T-helper 2 cell treated with Interferon-gamma antibody and Interleukin-4, amounts not matched to agents 100 ng/mL and 5 ng/mL, for 36 hours (primary cell): ENCODE measurements at regions not wholly inside any gene's neighbourhood (a gene's known extent, or its start where the extent isn't known, plus 50 kb on each side); places are given as distances from the start of the nearest gene placed in this dataset.
"Not testable (repeated sequence)": the region's sequence is repeated elsewhere in the genome, so short reads cannot be mapped to it uniquely, and the experiment has no call there.

Experiments
- intact Hi-C: fragments of 100-400 bp; cut with micrococcal nuclease; formaldehyde crosslinking; loops from one replicate; pipeline ENCODE4 v1.15.1; 2023

DNA sequence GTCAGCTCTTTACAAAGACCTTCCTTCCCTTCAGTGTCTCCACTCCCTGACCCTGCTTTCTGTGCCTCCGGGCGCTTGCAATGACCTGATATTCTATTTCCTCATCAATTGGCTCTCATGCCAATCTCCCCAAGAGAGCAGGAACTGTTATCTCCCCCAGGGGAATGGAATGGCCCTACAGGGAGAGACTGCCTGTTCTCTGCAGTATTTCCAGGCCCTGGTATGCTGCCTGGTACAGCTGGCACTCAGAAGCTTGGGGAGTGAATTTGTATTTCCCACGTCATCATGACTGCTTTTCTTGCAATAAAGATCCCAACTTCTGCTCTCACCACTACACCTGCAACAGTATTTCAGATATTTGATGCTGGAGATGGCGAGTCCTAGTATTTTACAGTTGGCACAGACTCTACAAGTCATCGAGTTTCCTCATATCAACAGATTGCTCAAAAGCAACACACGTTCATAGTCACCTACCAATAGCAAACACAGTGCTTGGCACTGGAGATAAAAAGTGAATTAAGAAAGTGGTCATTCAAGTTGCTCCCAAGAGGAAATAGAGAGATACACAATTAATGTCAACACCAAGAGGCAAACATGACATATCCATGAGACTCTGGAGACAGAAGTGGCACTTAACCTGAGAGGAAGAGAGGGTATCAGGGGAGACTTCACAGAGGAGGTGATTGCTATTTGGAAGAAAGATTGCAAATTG lies 90.5 kb upstream of the EGFL6 start:
- intact Hi-C loops = no loop called here

DNA sequence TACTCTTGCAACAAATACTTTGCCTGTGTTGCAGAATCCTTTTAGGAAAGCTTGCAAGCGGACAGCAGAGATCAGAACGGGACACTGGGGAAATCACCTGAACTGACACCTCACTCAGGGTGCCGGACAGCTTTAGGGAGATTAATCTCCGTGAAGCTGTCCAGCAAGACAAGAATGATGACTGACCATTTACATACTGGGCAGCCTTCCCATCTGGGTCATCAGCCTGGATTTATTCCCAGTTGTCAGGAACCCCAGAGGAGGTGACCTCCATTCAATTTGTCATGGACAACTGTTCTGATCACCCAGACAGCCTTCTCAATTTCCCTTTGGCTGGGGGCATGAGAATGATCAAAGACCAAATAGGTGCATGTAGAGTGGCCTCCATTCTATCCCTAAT lies 93.0 kb upstream of the EGFL6 start:
- intact Hi-C loops = no loop called here

DNA sequence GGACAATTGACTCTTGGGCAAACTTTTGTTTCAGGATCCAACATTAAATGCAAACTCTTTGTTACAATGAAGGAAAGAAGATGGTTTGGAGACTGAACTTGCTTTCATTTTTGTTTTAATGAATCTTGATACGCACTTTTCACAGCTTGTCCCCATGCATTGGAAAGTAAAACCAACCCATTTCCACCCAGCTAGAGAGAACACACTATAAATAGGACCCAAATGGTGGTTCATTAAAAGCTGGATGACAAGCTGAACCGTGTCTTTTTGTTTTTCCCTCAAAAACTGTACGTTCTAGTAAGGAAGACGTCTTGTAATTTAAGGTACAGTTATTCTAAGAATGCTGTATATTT lies 95.3 kb upstream of the EGFL6 start:
- intact Hi-C loops = loop anchor here (5.0 kb wide), 1 partner anchor 382 kb away; no protein-coding TSS in a partner anchor

DNA sequence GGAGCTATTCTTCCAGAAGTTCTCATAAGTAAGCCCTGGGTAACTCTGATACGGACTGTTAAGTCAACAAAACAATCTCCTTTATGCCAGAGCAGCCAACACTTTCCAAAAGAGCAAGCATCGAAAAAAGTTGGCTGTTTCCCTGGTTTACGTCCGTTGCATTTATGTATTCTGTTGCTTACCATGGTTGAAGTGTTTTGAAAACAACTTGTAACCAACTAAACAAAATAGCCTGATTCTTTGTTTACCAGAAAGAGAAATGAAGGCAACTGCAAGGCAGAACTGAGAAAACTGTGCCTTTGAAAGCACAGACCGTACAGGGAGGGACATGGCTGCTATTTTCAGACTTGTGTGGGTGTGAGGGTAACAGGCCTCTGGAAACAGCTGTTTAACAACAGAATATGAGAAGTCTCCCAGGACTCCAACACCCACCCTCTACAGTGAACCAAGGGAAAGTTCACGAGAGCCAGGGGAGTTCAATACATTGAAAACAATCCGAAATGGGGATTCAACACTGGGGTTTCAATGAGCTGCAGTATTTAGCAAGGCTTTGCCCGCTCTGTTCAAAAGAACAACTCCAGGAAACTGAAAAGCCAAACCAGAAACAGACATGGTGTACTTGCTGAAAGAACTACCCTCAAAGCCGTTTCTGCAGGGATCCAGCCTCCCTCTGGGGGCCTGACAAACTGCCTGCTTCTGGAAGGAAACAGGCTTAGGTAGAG lies 95.8 kb upstream of the EGFL6 start:
- intact Hi-C loops = loop anchor here (5.0 kb wide), 1 partner anchor 381 kb away; no protein-coding TSS in a partner anchor

GRCh38 chrX:13472975-13473374 lies 96.4 kb upstream of the EGFL6 start:
- intact Hi-C loops = loop anchor here (5.0 kb wide), 1 partner anchor 381 kb away; no protein-coding TSS in a partner anchor

GRCh38 chrX:13471269-13471668 lies 98.1 kb upstream of the EGFL6 start:
- intact Hi-C loops = loop anchor here (5.0 kb wide), 1 partner anchor 379 kb away; no protein-coding TSS in a partner anchor

DNA sequence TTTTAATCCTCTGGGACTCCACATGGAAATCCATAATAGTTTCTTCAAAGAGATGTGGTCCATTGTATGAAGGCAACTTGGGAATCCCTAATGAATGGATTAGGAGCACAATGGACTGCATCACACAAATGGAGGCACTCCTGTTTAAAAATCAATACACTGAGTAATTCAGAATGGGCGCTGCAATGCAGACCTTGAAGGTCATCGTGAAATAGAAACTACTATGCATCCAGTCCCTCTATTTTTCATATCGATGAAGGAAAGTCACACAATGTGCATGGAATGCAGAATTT lies 98.8 kb upstream of the EGFL6 start:
- intact Hi-C loops = loop anchor here (5.0 kb wide), 1 partner anchor 378 kb away; no protein-coding TSS in a partner anchor

- intact Hi-C loops = loop anchor here (5.0 kb wide), 1 partner anchor 378 kb away; no protein-coding TSS in a partner anchor
Observed at GRCh38 chrX:13469963-13470684, 99.3 kb upstream of the EGFL6 start.

DNA sequence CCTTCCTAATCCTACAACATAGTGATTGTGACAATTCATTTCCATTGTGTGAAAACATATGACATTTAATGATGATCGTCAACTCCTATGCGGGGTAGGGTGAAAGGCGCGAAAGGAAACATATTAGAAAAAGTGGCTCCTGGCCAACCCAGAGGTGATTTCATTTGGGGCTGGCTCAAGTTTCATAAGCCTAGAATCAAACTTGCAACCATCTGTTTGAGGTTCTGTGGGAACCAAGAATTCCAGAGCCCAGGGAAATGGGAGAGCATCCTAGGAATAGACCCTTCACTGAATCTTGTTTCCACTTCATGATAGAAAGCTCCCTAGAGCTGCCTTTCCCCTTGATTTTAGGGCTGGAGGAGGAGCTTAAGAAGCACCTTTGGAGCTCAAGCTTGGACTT lies 101.3 kb upstream of the EGFL6 start:
- intact Hi-C loops = no loop called here

GRCh38 chrX:13467243-13467642 lies 102.2 kb upstream of the EGFL6 start:
- intact Hi-C loops = no loop called here

GRCh38 chrX:13464599-13465275 lies 104.7 kb upstream of the EGFL6 start:
- intact Hi-C loops = no loop called here

GRCh38 chrX:13463608-13464007 lies 105.8 kb upstream of the EGFL6 start:
- intact Hi-C loops = no loop called here

DNA sequence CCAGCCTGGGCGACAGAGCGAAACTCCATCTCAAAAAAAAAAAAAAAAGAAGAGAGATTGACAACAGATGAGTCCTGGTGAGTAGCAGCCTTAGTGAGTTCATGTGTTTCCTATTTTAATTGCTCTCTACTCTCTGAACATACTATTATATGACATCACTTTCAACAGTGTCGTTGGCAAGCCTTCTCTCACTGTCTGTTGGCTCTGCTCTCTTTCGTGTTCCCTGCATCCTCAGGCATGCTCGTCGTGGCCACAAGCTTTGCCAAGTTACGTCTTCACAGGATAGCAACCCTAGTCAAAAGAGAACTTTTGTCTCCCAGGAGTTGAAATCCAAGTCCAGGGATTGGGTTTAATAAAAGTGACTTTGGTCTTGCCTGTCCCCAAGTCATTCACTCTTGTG lies 117.1 kb upstream of the EGFL6 start:
- intact Hi-C loops = no loop called here

DNA sequence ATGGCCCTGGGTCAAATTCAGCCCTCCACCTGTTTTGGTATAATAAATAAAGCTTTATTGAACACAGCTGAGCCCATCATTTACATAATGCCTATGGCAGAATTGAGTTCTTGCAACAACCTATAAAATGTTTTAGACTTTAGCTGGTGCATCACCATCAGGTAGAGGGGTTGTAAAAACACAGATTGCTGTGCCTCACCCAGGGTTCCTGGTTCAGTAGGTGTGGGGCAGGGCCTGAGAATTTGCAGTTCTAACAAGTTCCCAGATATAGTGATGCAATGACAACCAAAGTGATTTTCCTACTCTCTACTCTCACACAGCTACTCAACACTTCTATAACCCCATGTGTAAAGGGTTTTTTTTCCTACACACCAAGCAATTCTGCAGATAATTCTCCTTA lies 120.0 kb upstream of the EGFL6 start:
- intact Hi-C loops = no loop called here

DNA sequence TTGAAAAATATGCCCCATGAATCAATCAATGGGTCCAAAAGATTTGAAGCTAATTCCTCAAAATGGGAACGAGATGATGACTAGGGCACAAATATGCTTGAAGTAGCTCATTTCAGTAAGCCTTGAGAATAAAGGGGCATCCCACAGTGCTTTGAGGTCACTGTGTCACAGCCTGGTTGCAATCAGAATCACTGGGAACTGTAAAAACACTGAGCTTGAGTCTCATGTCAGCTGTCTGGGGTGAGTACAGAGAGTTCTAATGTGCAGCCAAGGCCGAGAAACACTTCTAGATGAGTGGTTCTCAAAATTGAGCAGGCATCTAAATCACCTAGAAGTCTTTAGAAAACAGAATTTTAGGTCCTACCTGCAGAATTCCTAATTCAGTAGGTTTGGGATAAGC lies 120.5 kb upstream of the EGFL6 start:
- intact Hi-C loops = no loop called here

DNA sequence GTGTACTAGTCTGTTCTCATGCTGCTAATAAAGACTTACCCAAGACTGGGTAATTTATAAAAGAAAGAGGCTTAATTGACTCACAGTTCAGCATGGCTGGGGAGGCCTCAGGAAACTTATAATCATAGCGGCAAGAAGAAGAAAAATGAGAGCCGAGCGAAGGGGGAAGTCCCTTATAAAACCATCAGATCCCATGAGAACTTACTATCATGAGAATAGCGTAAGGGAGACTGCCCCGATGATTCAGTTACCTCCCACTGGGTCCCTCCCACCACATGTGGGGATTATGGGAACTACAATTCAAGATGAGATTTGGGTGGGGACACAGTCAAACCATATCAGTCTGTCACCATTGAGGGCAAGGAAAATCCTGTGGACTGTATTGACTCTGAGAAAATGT lies 121.8 kb upstream of the ATXN3L start:
- intact Hi-C loops = not testable (repeated sequence)

GRCh38 chrX:13440176-13440575 lies 120.3 kb upstream of the ATXN3L start:
- intact Hi-C loops = no loop called here

DNA sequence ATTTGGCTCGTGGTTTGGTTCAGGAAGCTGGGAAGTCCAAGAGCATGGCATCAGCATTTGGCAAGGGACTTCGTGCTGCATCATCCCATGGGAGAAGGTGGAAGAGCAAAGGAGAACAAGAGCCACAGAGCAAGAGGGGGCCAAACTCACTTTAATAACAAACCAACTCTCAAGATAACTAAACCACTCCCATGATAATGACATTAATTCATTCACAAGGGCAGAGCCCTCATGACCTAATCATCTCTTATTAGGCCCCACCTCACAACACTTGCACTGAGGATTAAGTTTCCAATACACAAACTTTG lies 113.4 kb upstream of the ATXN3L start:
- intact Hi-C loops = no loop called here

DNA sequence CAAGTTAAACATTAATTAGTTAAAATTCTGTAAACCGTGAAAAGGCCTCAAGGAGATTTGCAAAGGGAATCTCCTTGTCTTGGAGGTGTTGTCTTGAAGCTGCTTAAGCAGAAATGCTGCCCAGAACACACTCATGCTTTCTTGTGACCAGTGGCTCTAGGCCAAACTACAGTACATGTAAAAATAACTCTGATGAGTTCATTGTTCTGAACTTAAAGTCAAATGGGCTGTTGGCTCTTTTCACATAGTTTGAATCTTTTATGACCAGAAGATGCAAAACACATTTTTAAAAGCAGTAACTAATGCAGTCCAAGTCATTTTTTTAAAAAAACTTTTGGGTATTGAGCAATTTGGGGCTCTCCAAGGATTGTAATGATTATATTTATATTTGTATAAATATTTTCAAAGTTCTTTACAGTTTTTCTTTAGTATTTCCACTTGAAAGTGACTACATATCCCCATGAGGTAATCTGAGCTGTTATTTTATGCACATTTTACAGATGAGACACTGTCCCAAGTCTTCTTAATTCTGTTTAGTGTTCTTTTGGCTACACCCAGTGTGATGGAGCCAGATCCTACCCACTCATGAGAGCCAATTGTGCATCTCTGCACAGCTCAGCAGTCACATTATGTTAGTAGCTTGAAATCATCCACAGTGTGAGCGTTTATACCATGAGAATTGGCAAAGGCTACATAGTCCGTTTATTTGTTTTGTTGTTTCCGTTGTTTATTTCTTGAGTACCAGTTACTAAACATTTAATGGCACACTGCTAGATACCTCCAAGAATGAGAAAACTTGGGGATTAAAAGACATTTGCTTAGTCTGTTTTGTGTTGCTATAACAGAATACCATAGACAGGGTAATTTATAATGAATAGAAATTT lies 112.8 kb upstream of the ATXN3L start:
- intact Hi-C loops = no loop called here

DNA sequence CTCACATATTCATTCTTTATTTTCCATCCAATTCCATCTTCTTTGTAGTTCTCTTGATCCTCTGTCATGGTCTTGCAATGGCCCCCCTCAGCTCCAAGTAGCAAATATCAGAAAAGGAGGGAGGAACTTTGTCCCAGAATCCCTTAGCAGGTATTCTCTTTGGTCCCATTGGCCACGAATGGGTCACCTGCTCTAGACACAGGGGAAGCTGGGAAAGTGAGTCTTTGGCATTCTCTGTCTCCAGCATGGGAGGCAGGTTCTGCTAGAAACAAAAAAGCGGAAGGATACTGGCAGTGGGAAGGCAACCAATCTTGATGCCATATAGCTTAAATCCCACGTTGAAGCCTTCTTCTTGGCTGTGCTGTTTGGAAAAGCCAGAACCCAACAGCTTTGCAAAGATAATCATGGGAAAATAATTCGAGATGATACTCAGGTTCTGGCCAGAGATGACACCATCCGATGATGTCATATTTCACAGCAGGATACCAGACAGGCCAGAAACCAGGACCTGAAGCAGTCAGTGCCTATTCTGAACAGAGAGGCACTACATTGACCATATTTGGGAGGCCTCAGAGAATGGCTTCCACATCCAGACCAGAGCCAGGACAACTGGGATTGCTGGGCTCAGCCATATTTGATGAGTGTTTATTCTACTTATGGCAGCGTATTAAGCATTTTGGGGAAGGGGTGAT lies 110.4 kb upstream of the ATXN3L start:
- intact Hi-C loops = no loop called here
